Fibroblast of lung (primary cell): ENCODE measurements at regions not wholly inside any gene's neighbourhood (a gene's known extent, or its start where the extent isn't known, plus 50 kb on each side); places are given as distances from the start of the nearest gene placed in this dataset.

Experiments
- DNase-seq, 2 donors: peaks; one replicate each; pipeline versions ENCODE4 v3.0.0 to v3.0.0-alpha.2; 2010; ENCODE audit warnings: low read depth in 2 of 2
- H2AFZ ChIP-seq: 2 replicates; pipeline ENCODE4 v1.5.1; 2012; ENCODE audit warnings: low read length, control low read depth, inconsistent platforms
- H3K27ac ChIP-seq: 2 replicates; pipeline ENCODE4 v1.5.1; 2011; ENCODE audit warnings: low read length, control low read depth; ENCODE audit not compliant: insufficient read depth
- H3K27me3 ChIP-seq: 2 replicates; pipeline ENCODE4 v1.5.1; 2011; ENCODE audit warnings: mild to moderate bottlenecking, low read length; ENCODE audit not compliant: control insufficient read depth, insufficient read depth
- H3K36me3 ChIP-seq: 2 replicates; pipeline ENCODE4 v1.5.1; 2011; ENCODE audit warnings: low read length; ENCODE audit not compliant: control insufficient read depth, insufficient read depth
- H3K4me1 ChIP-seq: 2 replicates; pipeline ENCODE4 v1.5.1; 2011; ENCODE audit warnings: low read length; ENCODE audit not compliant: control insufficient read depth, insufficient read depth; ENCODE audit errors: extremely low read depth
- H3K4me2 ChIP-seq: 2 replicates; pipeline ENCODE4 v1.5.1; 2011; ENCODE audit warnings: low read length, control low read depth; ENCODE audit not compliant: insufficient read depth; ENCODE audit errors: extremely low read depth
- H3K4me3 ChIP-seq, 4 experiments: fragments of 200-600 bp in 1 of 4; sonication (generic) in 1 of 4; replicated peaks in 1 of 4; 2 replicates each; pipeline ENCODE4 v1.5.1; 2011 to 2016; ENCODE audit warnings: low read length in 4 of 4, low read depth in 3 of 4, mild to moderate bottlenecking in 3 of 4, control low read depth in 2 of 4, inconsistent platforms in 1 of 4, mixed read lengths in 1 of 4; ENCODE audit not compliant: insufficient read depth in 1 of 4; ENCODE audit errors: control extremely low read depth in 1 of 4
- H3K79me2 ChIP-seq: 2 replicates; pipeline ENCODE4 v1.5.1; 2012; ENCODE audit warnings: mild to moderate bottlenecking, low read length, inconsistent platforms; ENCODE audit not compliant: control insufficient read depth, insufficient read depth
- H3K9ac ChIP-seq: 2 replicates; pipeline ENCODE4 v1.5.1; 2011; ENCODE audit warnings: mild to moderate bottlenecking, low read length, control low read depth; ENCODE audit not compliant: insufficient read depth
- H3K9me3 ChIP-seq: 2 replicates; pipeline ENCODE4 v1.5.1; 2012; ENCODE audit warnings: low read depth, low read length; ENCODE audit not compliant: control insufficient read depth, insufficient read depth
- H4K20me1 ChIP-seq: 2 replicates; pipeline ENCODE4 v1.5.1; 2011; ENCODE audit warnings: low read length; ENCODE audit not compliant: control insufficient read depth, insufficient read depth; ENCODE audit errors: extremely low read depth
- CTCF ChIP-seq, 2 donors: IDR thresholded peaks in 1 of 2; conservative IDR thresholded peaks in 1 of 2; 1 replicate in 1 of 2; 2 replicates in 1 of 2; pipeline ENCODE4 v1.5.1; 2011 to 2012; ENCODE audit warnings: low read length in 2 of 2, control low read depth in 1 of 2, inconsistent platforms in 1 of 2, low read depth in 1 of 2, mild to moderate bottlenecking in 1 of 2
- EZH2 ChIP-seq: IDR thresholded peaks from 2 replicates; pipeline ENCODE4 v1.5.1; 2012; ENCODE audit warnings: low read length, control low read depth, mild to moderate bottlenecking; ENCODE audit errors: missing control alignments

- TF ChIP-seq CTCF (conservative IDR thresholded peaks at IDR 0.05 in 1 of 2, IDR thresholded peaks at IDR 0.05 in 1 of 2; ENCODE audit: low read depth in 1 of 2, low read length in 2 of 2) = no peak
- no peak for TF ChIP-seq EZH2
- no peak overlapping the region for H3K4me2 ChIP-seq
- H3K4me3 ChIP-seq = no peak overlapping the region
- no peaks in the 10 kb centered on the region for H3K27me3 ChIP-seq
- no peak overlapping the region for H2AFZ ChIP-seq
- no peaks in the 10 kb centered on the region for H3K9me3 ChIP-seq
- no peak overlapping the region for H3K27ac ChIP-seq
- H3K4me1 ChIP-seq = no peaks in the 10 kb centered on the region
- H4K20me1 ChIP-seq = no peaks in the 10 kb centered on the region
- H3K79me2 ChIP-seq = no peaks in the 10 kb centered on the region
- no peaks in the 10 kb centered on the region for H3K36me3 ChIP-seq
- DNase-seq = no peak
- H3K9ac ChIP-seq = no peak overlapping the region
Observed at GRCh38 chr6:156511570-156511969, 265.6 kb upstream of the ARID1B start.

GRCh38 chr6:156511051-156511450 lies 266.1 kb upstream of the ARID1B start:
- TF ChIP-seq CTCF (conservative IDR thresholded peaks at IDR 0.05 in 1 of 2, IDR thresholded peaks at IDR 0.05 in 1 of 2; ENCODE audit: low read depth in 1 of 2, low read length in 2 of 2) (no peak), EZH2 (no peak)
- Histone ChIP-seq H2AFZ (no peak overlapping the region), H3K27ac (no peak overlapping the region), H3K9me3 (no peaks in the 10 kb centered on the region), H3K36me3 (no peaks in the 10 kb centered on the region), H3K4me1 (no peaks in the 10 kb centered on the region), H3K4me2 (no peak overlapping the region), H3K79me2 (no peaks in the 10 kb centered on the region), H3K27me3 (no peaks in the 10 kb centered on the region), H4K20me1 (no peaks in the 10 kb centered on the region), H3K9ac (no peak overlapping the region), H3K4me3 (no peak overlapping the region)
- DNase-seq = no peak

GRCh38 chr6:156510242-156510641 lies 266.9 kb upstream of the ARID1B start:
- H3K4me3 ChIP-seq = no peak overlapping the region
- DNase-seq = no peak
- no peaks in the 10 kb centered on the region for H3K36me3 ChIP-seq
- H3K27ac ChIP-seq = no peak overlapping the region
- H3K9me3 ChIP-seq = no peaks in the 10 kb centered on the region
- TF ChIP-seq CTCF (conservative IDR thresholded peaks at IDR 0.05 in 1 of 2, IDR thresholded peaks at IDR 0.05 in 1 of 2; ENCODE audit: low read depth in 1 of 2, low read length in 2 of 2) (no peak), EZH2 (no peak)
- no peaks in the 10 kb centered on the region for H4K20me1 ChIP-seq
- H2AFZ ChIP-seq = no peak overlapping the region
- H3K79me2 ChIP-seq = no peaks in the 10 kb centered on the region
- no peaks in the 10 kb centered on the region for H3K27me3 ChIP-seq
- H3K4me1 ChIP-seq = no peaks in the 10 kb centered on the region
- no peak overlapping the region for H3K9ac ChIP-seq
- H3K4me2 ChIP-seq = no peak overlapping the region
